C4-2B (cell line): ENCODE measurements at regions not wholly inside any gene's neighbourhood (a gene's known extent, or its start where the extent isn't known, plus 50 kb on each side); places are given as distances from the start of the nearest gene placed in this dataset.

Source experiments
- H3K27ac ChIP-seq: fragments of 450-650 bp; 2 replicates; pipeline ENCODE4 v1.5.1; 2017
- CTCF ChIP-seq: fragments of 450-650 bp; conservative IDR thresholded peaks from 2 replicates; pipeline ENCODE4 v1.5.1; 2017; ENCODE audit warnings: mild to moderate bottlenecking
- ZFX ChIP-seq: fragments of 450-650 bp; IDR thresholded peaks from 2 replicates; pipeline ENCODE4 v1.6.1; 2017

- TF ChIP-seq CTCF (no peak), ZFX (no peak)
- H3K27ac ChIP-seq = no peak overlapping the region
Measured at GRCh38 chr18:78687736-78688135, 291.9 kb upstream of the SALL3 start.

- TF ChIP-seq ZFX (no peak), CTCF (no peak)
- no peak overlapping the region for H3K27ac ChIP-seq
Measured at GRCh38 chr18:78688249-78688648, 291.4 kb upstream of the SALL3 start.

GRCh38 chr18:78688916-78689315 lies 290.7 kb upstream of the SALL3 start:
- TF ChIP-seq CTCF (no peak), ZFX (no peak)
- no peak overlapping the region for H3K27ac ChIP-seq

GRCh38 chr18:78689606-78690005 lies 290.0 kb upstream of the SALL3 start:
- TF ChIP-seq ZFX (no peak), CTCF (no peak)
- no peak overlapping the region for H3K27ac ChIP-seq

- TF ChIP-seq CTCF (no peak), ZFX (no peak)
- no peak overlapping the region for H3K27ac ChIP-seq
Measured at GRCh38 chr18:78692105-78692504, 287.5 kb upstream of the SALL3 start.

- no peak overlapping the region for H3K27ac ChIP-seq
- no peak for TF ChIP-seq ZFX
- no peak for TF ChIP-seq CTCF
Measured at GRCh38 chr18:78693429-78693828, 286.2 kb upstream of the SALL3 start.

- no peak for TF ChIP-seq ZFX
- TF ChIP-seq CTCF = no peak
- no peak overlapping the region for H3K27ac ChIP-seq
Measured at GRCh38 chr18:78696698-78697435, 282.8 kb upstream of the SALL3 start.
